D341Med (cell line): ENCODE measurements at regions not wholly inside any gene's neighbourhood (a gene's known extent, or its start where the extent isn't known, plus 50 kb on each side); places are given as distances from the start of the nearest gene placed in this dataset.
"Not testable (repeated sequence)": the region's sequence is repeated elsewhere in the genome, so short reads cannot be mapped to it uniquely, and the experiment has no call there.

Experiments used
- DNase-seq: peaks from one replicate; pipeline ENCODE4 v3.0.0; 2012; ENCODE audit warnings: low spot score

DNA sequence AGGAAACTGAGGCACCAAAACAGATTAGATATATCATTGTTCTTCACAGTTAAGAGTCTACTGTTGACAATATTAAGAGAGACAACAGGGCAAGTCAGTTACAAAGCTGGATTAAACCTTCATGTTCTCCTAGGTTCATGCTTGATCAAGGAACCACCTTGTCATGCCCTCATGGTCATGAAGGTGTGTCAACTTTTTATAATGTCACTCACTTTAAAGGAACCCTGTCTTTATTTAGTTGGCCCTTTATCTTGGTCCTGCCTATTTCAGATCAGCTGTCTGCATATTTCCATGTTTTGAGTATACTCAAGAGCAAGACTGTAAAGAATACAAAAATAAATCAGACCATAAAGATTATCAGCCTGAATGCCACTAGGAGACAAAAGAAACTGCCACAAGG lies 140.2 kb upstream of the FAM241A start:
- no peak for DNase-seq

DNA sequence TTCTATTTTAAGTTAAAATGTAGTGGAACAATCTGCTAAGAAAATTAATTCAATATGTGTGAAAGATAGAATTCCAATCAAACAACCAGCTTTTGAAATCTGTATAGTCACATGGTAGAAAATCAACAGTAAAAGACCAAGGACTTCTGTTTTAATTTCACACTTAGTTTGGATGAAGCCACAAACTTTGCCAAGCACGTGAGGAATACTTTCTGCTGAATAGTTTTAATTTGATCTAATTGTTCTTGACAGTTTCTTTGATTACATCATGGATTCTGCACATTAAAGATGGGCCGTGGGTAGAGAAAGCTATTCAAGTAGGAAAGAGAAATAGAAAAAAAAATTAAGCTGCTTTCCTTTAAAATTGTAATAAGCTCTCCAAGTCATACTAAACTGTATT lies 137.9 kb upstream of the FAM241A start:
- no peak for DNase-seq

DNA sequence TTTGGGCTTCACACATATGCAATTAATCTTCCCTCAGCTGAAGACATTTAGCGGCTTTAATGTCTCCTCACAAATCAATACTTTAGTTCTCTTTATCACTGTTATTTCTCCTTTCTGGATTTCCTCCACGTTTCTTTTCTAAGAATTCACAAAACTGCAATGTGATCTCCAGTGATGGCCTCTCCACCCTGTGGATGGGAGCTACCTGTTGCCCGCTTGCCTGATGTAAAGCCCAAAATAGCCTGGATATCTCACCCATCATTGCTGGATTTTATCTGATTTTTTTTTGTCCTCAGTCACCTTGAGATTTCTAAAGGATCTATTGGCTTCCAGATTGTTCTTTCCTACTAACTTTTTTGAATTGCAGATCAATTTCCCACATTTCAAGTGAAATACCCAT lies 129.3 kb upstream of the FAM241A start:
- no peak for DNase-seq

DNA sequence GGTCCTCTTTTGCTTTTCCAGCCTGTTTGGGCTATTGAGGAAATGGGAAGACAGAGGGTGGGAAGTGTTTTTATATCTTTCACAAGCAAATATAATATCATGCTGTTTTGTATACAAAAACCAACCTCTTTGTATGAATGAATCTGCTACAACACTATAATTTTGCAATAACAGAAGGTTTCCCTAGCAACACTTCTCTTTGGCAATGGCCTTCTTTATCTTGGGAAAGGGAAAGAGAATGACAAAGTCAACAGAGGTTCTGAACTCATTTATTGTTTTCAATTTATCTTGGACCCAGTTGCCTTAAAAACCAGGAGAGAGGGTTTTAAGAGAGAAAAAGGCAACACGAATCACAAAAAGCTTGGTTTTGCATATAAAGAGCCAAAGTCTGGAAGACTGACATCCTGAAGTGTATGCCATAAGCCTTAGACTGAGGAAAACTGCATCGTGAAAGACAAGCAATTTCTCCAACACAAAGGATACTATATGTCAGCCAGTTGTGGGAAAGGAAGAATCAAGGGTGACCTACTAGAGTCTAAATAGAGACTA lies 121.8 kb upstream of the FAM241A start:
- DNase-seq = no peak

DNA sequence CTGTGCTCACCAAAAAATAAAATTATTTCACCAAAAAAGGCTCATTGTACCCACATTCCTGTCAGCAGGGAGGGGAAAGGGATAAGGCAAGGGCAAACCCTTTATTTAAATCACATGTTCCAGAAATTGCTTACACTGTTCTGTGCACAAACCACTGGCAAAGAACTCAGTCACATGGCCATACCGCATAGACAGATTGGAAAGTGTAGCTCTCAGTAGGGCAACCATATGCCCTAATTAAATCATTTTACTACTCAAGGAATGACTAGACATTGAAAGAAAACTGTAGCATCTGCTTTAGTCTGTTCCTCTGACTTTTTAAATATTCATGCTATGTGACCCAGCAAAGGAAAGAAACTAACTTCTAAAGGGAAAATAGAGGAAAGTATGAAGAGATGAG lies 119.2 kb upstream of the FAM241A start:
- no peak for DNase-seq

DNA sequence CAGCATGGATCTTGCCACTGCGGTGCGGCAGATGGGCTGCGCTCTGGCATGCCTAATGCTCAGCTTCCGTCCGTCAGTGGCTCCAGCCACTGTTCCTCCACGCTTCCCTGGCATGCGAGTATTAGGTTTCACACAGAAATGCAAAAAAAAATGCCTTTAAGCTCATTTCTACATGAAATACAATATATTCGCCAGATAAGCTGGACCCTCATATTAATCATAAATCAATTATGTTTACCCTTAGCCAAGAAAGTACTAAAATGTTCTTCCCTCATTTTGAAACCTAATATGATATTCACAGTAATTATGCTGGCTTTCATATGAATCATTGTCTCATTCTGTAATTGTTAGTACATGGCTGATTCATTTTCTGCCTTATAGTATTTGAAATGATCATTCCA lies 115.5 kb upstream of the FAM241A start:
- DNase-seq = peak; percentile 45

DNA sequence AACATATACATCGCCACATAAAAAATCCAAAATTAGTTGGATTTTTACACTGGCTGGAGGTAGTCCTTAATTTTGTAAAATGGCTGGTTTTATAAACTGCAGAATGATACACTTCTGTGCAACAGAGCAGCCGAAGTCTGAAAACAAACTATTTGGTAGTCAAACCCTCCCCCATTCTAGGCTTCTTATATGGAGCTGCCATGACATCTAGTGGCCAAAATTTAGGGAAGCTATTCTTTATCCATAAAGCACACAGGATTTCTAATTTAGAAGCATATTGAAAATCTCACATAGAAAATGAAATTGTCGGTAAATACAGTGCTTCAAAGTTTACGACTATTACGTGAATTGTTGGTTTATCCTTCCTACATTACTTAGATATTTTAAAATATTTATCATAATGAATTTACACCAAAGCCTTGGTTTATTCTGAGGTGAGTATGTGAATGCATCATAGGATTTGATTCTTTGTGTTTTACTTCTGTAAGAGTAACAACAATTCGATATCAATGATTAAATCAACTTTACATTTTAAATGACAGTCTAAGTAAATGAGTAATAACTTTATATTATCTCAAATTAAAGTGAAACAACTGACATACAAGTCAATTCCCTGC lies 113.4 kb upstream of the FAM241A start:
- peak; percentile 53 for DNase-seq

DNA sequence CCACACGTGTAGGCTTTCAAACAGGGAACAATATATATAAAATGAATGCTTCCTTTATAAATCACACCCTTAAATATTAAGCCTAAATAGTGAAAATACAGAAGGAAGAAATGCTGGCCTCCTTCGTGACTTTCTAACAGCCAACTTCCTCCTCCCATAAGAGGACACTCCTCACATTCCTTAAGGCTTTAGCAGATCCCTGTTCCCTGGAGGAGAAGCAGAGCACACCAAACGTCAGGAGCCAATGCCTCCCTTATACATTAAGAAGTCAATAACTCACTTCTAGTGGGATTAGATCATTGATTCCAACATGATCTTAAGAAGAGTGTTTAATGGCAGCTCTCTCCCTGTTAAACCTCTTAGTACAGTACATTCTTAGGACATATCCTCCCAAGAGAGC lies 108.4 kb upstream of the FAM241A start:
- DNase-seq = no peak

DNA sequence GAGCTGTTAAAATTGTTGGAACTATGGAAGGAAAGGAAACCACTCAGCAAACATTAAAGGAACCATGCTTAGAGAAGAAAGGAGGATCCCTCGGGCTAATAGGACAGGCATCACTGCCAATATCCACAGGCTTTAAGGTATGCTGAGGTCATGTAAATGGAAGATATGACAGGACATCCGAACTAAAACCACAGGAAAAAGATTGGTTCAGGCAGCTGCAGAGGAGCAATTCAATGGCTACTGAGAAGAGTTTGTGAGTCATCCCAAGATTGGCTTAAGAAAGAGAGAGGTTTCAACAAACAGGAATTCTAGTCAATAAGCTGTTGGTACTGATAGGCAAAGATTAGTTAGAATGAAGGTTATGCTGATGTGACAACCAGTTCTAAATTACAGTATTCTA lies 106.4 kb upstream of the FAM241A start:
- DNase-seq = no peak

DNA sequence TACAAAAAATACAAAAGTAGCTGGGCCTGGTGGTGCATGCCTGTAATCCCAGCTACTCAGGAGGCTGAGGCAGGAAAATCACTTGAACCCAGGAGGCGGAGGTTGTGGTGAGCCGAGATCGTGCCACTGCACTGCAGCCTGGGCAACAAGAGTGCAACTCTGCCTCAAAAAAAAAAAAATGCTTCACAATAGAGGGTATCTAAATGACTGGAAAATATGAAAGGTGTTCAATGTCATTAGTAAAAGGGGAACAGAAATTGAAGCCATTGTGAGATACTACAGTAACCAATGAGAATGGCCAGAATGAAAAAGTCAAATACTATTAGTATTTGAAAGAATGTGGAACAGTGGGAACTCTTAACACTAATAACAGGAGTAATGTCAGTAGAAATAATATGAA lies 96.1 kb upstream of the FAM241A start:
- not testable (repeated sequence) for DNase-seq

DNA sequence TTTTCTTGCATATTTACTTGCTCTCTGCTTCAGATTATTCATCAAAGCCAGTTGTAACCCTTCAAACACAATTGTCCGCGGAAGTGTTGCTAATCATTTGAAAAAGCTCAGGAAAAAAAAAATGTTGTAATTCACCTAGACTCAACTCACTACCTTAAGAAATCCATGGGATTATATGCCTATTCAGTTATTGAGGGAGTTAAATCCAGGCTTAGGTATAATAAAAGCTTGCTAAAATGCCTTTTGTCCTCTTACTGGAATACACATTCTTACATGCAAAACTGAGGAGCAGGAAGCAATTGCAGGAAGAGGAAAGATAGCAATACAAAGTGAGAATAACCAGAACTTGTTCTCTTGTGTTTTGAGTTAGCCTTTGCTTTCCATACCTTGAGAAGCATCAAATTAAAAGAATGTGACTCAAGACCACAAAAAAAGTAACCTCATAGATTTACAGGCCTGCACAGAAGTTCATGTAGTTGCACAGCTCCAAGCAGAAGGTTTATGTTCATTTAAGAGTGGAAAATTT lies 91.4 kb upstream of the FAM241A start:
- DNase-seq = no peak

DNA sequence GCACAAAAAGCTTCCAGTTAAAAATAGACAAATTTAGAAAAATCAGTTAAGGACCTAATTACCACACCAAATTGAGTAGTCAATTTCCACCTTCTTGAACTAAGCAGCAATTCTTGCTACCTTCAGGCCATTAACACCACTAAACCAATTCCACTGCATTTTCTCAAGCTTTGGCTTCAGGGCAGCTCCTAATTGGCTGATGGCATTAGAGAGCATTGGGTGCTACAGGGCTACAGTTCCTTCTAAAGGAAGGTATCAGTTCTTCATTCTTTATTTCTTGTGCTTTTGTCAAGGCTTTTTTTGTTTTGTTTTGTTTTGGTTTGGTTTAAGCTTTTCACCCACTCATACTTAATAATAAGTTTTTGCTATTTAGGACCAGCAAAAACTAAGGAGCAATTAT lies 90.2 kb upstream of the FAM241A start:
- DNase-seq = no peak

DNA sequence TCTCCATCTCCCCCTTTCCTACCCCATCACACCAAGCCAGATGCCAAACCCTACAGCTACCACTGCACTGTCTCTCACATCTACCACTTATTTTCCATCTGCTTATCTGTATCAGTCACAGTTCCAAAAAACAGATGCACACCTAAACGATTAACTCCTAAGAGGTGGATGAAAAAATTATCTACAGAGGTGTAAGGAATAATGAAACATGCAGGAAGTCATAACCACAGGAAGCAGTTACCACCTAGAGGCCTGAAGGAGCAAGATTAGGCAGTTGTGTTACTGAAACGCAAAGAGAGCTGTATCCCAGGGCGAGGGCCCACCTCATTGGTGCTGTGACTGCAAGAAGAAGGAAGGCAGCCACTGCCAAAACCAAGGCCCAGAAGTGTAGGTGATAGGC lies 87.8 kb upstream of the FAM241A start:
- DNase-seq = no peak

DNA sequence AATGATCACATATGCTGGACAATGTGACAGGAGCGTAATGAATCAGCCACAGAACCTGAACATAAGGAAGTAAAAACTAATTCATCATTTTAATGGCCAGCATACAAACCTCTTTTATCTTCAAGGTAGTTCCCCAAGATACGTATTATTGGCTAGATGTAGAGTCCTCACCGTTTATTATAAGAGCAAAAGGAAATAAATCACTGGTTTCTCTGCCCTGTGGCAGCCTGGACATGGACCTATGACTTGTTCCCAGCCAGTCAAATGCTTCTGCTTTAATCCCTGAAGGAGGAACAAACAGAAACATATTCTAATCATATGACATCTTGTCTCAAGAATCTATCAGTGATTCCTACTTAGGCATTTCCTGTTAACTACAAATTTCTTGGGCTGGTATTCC lies 86.8 kb upstream of the FAM241A start:
- DNase-seq = no peak

DNA sequence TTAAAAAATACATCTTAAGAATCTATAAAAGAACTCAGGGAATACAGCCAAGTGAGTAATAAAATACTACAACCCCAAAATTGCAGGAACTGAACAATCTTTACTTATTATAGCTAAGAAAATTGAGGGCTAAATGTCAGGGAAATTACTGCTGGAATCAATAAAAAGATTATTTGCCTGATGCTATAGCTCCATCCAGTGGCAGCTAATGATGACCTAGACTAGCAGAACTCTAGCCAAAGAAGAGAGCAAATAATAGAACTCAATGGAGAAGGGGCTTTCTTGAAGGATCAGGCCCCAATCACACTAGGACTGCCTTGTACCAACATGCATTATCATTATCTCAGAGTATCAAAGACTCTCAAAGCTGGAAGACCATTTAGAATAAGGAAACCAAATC lies 85.0 kb upstream of the FAM241A start:
- peak; percentile 45 for DNase-seq

DNA sequence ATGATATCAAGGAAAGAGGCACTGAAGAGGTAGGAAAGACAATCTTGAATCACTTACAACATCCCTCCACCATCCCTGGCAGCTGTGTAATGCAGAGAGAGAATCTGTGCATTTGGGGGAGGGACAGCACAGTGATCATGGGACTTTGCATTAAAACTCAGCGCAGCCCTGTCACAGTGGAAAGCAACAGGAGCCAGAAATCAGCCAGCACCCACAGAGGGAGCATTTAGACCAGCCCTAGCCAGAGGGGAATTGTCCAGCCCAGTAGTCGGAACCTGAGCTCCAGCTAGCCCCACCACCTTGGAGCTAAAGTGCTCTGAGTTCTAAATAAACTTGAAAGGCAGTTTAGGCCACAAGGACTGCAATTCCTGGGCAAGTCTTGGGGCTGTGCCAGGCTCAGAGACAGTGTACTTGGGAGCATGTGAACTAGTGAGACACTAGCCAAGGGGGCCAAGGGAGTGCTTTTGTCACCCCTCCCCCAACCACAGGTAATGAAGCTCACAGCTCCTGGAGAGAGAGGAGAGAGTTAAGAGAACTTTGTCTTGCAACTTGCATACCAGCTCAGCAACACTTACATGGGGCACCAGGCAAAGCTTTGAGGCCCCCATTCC lies 83.9 kb upstream of the FAM241A start:
- DNase-seq = no peak

DNA sequence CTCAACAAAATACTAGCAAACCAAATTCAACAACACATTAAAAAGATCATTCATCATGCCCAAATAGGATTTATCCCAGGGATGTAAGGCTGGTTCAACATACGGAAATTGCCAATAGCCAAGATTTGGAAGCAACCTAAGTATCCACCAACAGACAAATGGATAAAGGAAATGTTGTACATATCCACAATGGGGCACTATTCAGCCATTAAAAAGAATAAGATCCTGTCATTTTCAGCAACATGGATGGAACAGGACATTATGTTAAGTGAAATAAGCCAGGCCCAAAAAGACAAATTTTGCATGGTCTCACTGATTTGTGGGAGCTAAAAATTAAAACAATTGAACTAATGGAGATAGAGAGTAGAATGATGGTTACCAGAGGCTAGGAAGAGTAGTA lies 82.0 kb upstream of the FAM241A start:
- DNase-seq = no peak

DNA sequence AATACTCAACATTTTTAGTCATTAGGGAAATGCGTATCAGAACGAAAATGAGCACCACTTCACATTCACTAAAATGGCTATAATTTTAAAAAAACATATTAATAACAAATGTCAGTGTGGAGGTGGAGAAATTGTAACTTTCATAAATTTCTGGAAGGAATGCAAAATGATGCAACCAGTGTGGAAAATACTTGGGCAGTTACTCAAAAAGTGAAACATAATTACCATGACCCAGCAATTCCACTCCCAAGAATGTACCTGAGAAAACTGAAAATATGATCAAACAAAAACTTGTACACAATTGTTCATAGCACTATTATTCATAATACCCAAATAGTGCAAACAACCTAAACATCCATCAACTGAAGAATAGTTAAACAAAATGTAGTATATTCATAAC lies 76.1 kb upstream of the FAM241A start:
- no peak for DNase-seq

DNA sequence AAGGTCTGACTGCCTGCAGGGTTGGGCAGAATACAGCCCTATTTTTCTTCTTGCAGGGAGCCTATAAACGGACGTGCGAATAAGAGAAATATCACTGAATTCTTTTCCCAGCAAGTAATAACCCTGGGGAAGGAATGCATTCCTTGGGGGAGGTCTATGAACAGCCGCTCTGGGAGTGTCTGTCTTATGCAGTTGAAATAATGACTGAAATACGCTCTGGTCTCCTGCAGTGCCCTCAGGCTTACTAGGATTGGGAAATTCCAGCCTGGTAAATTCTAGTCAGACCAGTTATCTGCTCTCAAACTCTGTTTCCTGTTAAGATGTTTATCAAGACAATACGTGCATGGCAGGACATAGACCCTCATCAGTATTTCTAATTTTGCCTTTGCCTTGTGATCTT lies 72.1 kb upstream of the FAM241A start:
- DNase-seq = no peak

DNA sequence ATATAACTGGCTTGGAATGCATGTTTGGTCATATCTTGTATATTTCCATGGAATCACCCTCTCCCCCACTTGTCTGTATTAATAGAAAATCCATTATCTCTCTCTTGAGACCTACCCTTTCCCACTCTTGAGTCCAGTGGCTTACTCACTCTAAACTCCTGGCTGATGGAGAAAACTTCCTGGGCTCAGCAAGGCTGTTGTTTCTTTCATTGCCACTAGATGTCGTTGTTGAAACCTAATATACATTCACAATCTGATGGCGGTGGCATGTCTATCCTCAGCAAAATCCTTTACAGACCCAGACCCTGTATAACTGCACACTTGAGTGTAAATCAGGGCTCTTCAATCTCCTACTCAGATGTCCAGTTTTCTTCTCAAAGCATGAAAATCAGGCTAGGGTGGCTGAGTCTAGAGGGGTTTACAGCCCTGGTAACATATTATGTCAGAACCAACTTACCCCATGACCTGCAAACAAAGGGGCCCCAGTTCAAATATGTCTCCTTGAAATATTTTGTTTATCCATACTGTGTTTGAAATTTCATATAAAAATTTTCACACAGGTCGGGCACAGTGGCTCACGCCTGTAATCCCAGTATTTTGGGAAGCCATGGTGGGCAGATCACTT lies 70.0 kb upstream of the FAM241A start:
- DNase-seq = peak; percentile 68

DNA sequence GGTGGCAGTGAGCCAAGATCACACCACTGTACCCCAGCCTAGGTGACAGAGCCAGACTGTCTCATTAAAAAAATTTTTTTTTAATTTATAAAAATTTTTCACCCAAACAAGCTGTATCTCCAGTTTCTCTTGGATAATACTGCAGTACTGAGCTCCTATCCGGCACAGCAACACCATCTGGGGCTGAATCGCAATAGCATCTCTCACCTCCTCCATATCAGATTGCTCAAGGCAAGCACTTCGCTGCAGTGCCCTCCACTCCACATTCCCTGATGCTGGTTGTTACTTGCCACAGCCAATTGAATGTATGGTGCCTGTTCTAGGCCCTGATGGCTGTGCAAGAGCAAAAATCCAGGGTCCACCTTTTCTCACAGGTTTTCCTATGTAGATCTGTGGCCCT lies 69.3 kb upstream of the FAM241A start:
- no peak for DNase-seq

DNA sequence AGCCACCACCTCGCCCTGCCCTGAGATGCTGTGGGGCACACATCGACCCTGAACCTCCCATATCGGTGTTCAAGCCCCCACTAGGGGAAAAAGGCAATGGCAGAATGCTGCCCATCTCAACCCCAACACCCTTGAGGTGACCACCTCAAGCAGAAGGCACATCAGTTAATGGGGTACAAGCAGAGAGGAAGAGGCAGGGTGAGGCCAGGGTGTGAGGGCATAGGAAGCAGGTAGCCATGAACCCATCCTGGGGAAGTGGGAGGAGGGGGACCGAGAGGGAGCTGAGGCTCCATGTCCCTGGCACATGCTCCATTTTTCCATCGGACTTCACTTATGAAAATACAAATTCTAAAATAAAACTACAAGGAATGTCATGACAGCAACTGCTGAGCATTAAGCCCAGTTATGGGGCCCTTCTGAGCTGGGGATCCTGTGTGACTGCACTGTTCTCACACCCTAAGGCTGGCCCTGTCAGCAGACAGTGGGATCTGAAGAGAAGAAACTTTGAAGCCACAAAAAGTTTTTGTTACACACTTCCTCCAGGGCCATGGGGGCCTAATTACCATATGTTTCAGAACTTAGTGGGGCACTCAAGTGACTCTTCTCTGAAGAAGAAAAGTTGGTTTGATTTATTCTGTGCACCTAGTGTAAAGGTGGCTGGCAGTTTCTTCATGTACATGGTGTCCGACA lies 68.2 kb upstream of the FAM241A start:
- DNase-seq = no peak

DNA sequence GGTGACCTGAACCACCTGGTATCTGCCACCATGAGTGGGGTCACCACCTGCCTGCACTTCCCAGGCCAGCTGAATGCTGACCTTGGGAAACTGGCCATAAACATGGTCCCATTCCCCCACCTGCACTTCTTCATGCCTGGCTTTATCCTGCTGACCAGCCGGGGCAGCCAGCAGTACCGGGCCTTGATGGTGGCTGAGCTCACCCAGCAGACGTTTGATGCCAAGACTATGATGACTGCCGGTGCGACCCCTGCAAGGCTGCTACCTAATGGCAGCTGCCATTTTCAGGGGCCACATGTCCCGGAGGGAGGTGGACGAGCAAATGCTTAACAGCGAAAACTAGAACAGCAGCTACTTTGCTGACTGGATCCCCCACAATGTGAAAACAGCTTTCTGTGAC lies 67.5 kb upstream of the FAM241A start:
- DNase-seq = no peak
